ENCODE measurements at regions not wholly inside any gene's neighbourhood (a gene's known extent, or its start where the extent isn't known, plus 50 kb on each side); places are given as distances from the start of the nearest gene placed in this dataset.

GRCh38 chr5:68628082-68628814, 412.7 kb downstream of the PIK3R1 start:
- no peak for DNase-seq

GRCh38 chr5:68630354-68630753, 414.8 kb downstream of the PIK3R1 start:
- DNase-seq, result no peak

GRCh38 chr5:68631884-68632283, 416.3 kb downstream of the PIK3R1 start:
- DNase-seq, result no peak

- no peak for DNase-seq
Observed at GRCh38 chr5:68641211-68641610, 425.7 kb downstream of the PIK3R1 start.

GRCh38 chr5:68643064-68643463, 427.5 kb downstream of the PIK3R1 start:
- no peak for DNase-seq

- no peak for DNase-seq
Observed at GRCh38 chr5:68644971-68645370, 429.4 kb downstream of the PIK3R1 start.

GRCh38 chr5:68646144-68646543, 430.6 kb downstream of the PIK3R1 start:
- no peak for DNase-seq

- DNase-seq, result no peak
Observed at GRCh38 chr5:68647743-68648142, 432.2 kb downstream of the PIK3R1 start.

- no peak for DNase-seq
Observed at GRCh38 chr5:68648944-68649857, 433.6 kb downstream of the PIK3R1 start.

GRCh38 chr5:68652534-68652965, 437.0 kb downstream of the PIK3R1 start:
- DNase-seq, result no peak

GRCh38 chr5:68653471-68653870, 437.9 kb downstream of the PIK3R1 start:
- DNase-seq, result no peak

GRCh38 chr5:68657055-68657961, 436.5 kb upstream of the SLC30A5 start:
- DNase-seq, result no peak

- no peak for DNase-seq
Observed at GRCh38 chr5:68658810-68659372, 434.9 kb upstream of the SLC30A5 start.

GRCh38 chr5:68659881-68660280, 433.9 kb upstream of the SLC30A5 start:
- no peak for DNase-seq

- no peak for DNase-seq
Observed at GRCh38 chr5:68661237-68661636, 432.6 kb upstream of the SLC30A5 start.

- DNase-seq, result no peak
Observed at GRCh38 chr5:68662804-68663307, 431.0 kb upstream of the SLC30A5 start.

GRCh38 chr5:68669864-68670575, 423.8 kb upstream of the SLC30A5 start:
- DNase-seq, result no peak

- no peak for DNase-seq
Observed at GRCh38 chr5:68673106-68673822, 420.6 kb upstream of the SLC30A5 start.

GRCh38 chr5:68673823-68674180, 420.0 kb upstream of the SLC30A5 start:
- DNase-seq, result no peak

- no peak for DNase-seq
Observed at GRCh38 chr5:68679041-68679440, 414.8 kb upstream of the SLC30A5 start.

- no peak for DNase-seq
Observed at GRCh38 chr5:68680366-68680765, 413.4 kb upstream of the SLC30A5 start.
